NCI-H146 (cell line): ENCODE measurements at regions not wholly inside any gene's neighbourhood (a gene's known extent, or its start where the extent isn't known, plus 50 kb on each side); places are given as distances from the start of the nearest gene placed in this dataset.
"Not testable (repeated sequence)": the region's sequence is repeated elsewhere in the genome, so short reads cannot be mapped to it uniquely, and the experiment has no call there.

Source experiments
- DNase-seq: peaks from one replicate; lab custom pipeline; 2025; lab: John Stamatoyannopoulos, UW

- peak; percentile 34 for DNase-seq
Measured at GRCh38 chr5:17364987-17365810, 132.8 kb upstream of the TAF11L2 start.

GRCh38 chr5:17365811-17366138, 132.3 kb upstream of the TAF11L2 start:
- peak; percentile 84 for DNase-seq

- DNase-seq: no peak
Measured at GRCh38 chr5:17367256-17367840, 130.7 kb upstream of the TAF11L2 start.

GRCh38 chr5:17370651-17371050, 127.4 kb upstream of the TAF11L2 start:
- DNase-seq: no peak

- no peak for DNase-seq
Measured at GRCh38 chr5:17373406-17373805, 124.6 kb upstream of the TAF11L2 start.

GRCh38 chr5:17373814-17374556, 124.0 kb upstream of the TAF11L2 start:
- DNase-seq: no peak

- DNase-seq: peak; percentile 72
Measured at GRCh38 chr5:17374973-17375742, 122.9 kb upstream of the TAF11L2 start.

GRCh38 chr5:17375886-17376285, 122.1 kb upstream of the TAF11L2 start:
- DNase-seq: not testable (repeated sequence)

GRCh38 chr5:17378346-17378997, 119.6 kb upstream of the TAF11L2 start:
- no peak for DNase-seq

GRCh38 chr5:17379100-17379951, 118.7 kb upstream of the TAF11L2 start:
- peak; percentile 49 for DNase-seq

- DNase-seq: no peak
Measured at GRCh38 chr5:17381932-17382331, 116.1 kb upstream of the TAF11L2 start.

- DNase-seq: no peak
Measured at GRCh38 chr5:17383526-17383925, 114.5 kb upstream of the TAF11L2 start.

GRCh38 chr5:17384181-17384580, 113.8 kb upstream of the TAF11L2 start:
- DNase-seq: peak; percentile 7

- DNase-seq: no peak
Measured at GRCh38 chr5:17388717-17389116, 109.3 kb upstream of the TAF11L2 start.

- DNase-seq: no peak
Measured at GRCh38 chr5:17394086-17394485, 103.9 kb upstream of the TAF11L2 start.

- no peak for DNase-seq
Measured at GRCh38 chr5:17395106-17395880, 102.7 kb upstream of the TAF11L2 start.

- DNase-seq: no peak
Measured at GRCh38 chr5:17396247-17396646, 101.8 kb upstream of the TAF11L2 start.

- DNase-seq: no peak
Measured at GRCh38 chr5:17398431-17398830, 99.6 kb upstream of the TAF11L2 start.

GRCh38 chr5:17398866-17399835, 98.9 kb upstream of the TAF11L2 start:
- DNase-seq: no peak
